WTC11 (cell line): ENCODE measurements at regions not wholly inside any gene's neighbourhood (a gene's known extent, or its start where the extent isn't known, plus 50 kb on each side); places are given as distances from the start of the nearest gene placed in this dataset.

Experiments
- ETV6 ChIP-seq: sonication (generic); formaldehyde crosslinking; IDR thresholded peaks from 2 replicates; pipeline ENCODE4 v1.8.1; 2022; ENCODE audit warnings: mild to moderate bottlenecking, missing genetic modification reagents
- NFATC4 ChIP-seq: fragments of 250-450 bp; sonication (Bioruptor Pico); IDR thresholded peaks from 2 replicates; pipeline ENCODE4 v1.9.0; 2021; ENCODE audit warnings: mild to moderate bottlenecking
- OVOL2 ChIP-seq: fragments of 250-450 bp; sonication (Bioruptor Pico); IDR thresholded peaks from 2 replicates; pipeline ENCODE4 v1.9.0; 2021; ENCODE audit warnings: mild to moderate bottlenecking, borderline replicate concordance
- TEAD4 ChIP-seq: sonication (generic); formaldehyde crosslinking; IDR thresholded peaks from 2 replicates; pipeline ENCODE4 v1.8.0; 2022; ENCODE audit warnings: mild to moderate bottlenecking, missing genetic modification reagents
- TP53 ChIP-seq: sonication (generic); formaldehyde crosslinking; IDR thresholded peaks from 2 replicates; pipeline ENCODE4 v1.8.1; 2023; ENCODE audit warnings: mild to moderate bottlenecking, missing genetic modification reagents
- ZNF138 ChIP-seq: sonication (generic); formaldehyde crosslinking; conservative IDR thresholded peaks from 2 replicates; pipeline ENCODE4 v1.8.1; 2022; ENCODE audit warnings: mild to moderate bottlenecking, moderate library complexity, missing genetic modification reagents
- TF ChIP-seq, protein P1 (sequence below): fragments of 200-600 bp; IDR thresholded peaks from 2 replicates; pipeline ENCODE4 v1.8.0; 2022; ENCODE audit warnings: antibody characterized with exemption
- TF ChIP-seq, protein P2 (sequence below): sonication (generic); formaldehyde crosslinking; IDR thresholded peaks from 2 replicates; pipeline ENCODE4 v1.8.0; 2022; ENCODE audit warnings: mild to moderate bottlenecking, missing genetic modification reagents
- TF ChIP-seq, protein P3 (sequence below): sonication (generic); formaldehyde crosslinking; IDR thresholded peaks from 2 replicates; pipeline ENCODE4 v1.8.1; 2023; ENCODE audit warnings: mild to moderate bottlenecking, missing genetic modification reagents, moderate library complexity
- TF ChIP-seq, protein P4 (sequence below): sonication (generic); formaldehyde crosslinking; IDR thresholded peaks from 2 replicates; pipeline ENCODE4 v1.8.1; 2023; ENCODE audit warnings: mild to moderate bottlenecking, missing genetic modification reagents, moderate library complexity

DNA sequence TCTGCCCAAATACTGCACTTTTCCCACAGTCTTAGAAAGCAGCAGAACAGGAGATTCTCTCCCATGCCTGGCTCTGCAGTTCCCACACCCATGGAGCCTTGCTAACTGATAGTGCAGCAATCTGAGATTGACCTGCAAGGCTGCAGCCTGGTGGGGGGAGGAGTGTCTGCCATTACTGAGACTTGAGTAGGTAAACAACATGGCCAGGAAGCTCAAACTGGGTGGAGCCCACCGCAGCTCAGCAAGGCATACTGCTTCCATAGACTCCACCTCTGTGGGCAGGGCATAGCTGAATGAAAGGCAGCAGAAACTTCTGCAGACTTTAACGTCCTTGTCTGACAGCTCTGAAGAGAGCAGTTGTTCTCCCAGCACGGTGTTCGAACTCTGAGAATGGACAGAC lies 358.5 kb upstream of the PCDH9 start:
- TF ChIP-seq, protein P1, sequence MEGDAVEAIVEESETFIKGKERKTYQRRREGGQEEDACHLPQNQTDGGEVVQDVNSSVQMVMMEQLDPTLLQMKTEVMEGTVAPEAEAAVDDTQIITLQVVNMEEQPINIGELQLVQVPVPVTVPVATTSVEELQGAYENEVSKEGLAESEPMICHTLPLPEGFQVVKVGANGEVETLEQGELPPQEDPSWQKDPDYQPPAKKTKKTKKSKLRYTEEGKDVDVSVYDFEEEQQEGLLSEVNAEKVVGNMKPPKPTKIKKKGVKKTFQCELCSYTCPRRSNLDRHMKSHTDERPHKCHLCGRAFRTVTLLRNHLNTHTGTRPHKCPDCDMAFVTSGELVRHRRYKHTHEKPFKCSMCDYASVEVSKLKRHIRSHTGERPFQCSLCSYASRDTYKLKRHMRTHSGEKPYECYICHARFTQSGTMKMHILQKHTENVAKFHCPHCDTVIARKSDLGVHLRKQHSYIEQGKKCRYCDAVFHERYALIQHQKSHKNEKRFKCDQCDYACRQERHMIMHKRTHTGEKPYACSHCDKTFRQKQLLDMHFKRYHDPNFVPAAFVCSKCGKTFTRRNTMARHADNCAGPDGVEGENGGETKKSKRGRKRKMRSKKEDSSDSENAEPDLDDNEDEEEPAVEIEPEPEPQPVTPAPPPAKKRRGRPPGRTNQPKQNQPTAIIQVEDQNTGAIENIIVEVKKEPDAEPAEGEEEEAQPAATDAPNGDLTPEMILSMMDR, result no peak
- TF ChIP-seq, protein P2, sequence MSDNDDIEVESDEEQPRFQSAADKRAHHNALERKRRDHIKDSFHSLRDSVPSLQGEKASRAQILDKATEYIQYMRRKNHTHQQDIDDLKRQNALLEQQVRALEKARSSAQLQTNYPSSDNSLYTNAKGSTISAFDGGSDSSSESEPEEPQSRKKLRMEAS (CRISPR knock-in tag), result no peak
- TF ChIP-seq TEAD4 (CRISPR knock-in tag) (no peak), TP53 (no peak), NFATC4 (CRISPR knock-in tag) (no peak), OVOL2 (no peak), ETV6 (CRISPR knock-in tag) (no peak), ZNF138 (CRISPR knock-in tag) (no peak)
- TF ChIP-seq, protein P3, sequence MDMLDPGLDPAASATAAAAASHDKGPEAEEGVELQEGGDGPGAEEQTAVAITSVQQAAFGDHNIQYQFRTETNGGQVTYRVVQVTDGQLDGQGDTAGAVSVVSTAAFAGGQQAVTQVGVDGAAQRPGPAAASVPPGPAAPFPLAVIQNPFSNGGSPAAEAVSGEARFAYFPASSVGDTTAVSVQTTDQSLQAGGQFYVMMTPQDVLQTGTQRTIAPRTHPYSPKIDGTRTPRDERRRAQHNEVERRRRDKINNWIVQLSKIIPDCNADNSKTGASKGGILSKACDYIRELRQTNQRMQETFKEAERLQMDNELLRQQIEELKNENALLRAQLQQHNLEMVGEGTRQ, result no peak
- TF ChIP-seq, protein P4, sequence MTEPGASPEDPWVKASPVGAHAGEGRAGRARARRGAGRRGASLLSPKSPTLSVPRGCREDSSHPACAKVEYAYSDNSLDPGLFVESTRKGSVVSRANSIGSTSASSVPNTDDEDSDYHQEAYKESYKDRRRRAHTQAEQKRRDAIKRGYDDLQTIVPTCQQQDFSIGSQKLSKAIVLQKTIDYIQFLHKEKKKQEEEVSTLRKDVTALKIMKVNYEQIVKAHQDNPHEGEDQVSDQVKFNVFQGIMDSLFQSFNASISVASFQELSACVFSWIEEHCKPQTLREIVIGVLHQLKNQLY (CRISPR knock-in tag), result no peak
